ENCODE measurements at regions not wholly inside any gene's neighbourhood (a gene's known extent, or its start where the extent isn't known, plus 50 kb on each side); places are given as distances from the start of the nearest gene placed in this dataset.

DNA sequence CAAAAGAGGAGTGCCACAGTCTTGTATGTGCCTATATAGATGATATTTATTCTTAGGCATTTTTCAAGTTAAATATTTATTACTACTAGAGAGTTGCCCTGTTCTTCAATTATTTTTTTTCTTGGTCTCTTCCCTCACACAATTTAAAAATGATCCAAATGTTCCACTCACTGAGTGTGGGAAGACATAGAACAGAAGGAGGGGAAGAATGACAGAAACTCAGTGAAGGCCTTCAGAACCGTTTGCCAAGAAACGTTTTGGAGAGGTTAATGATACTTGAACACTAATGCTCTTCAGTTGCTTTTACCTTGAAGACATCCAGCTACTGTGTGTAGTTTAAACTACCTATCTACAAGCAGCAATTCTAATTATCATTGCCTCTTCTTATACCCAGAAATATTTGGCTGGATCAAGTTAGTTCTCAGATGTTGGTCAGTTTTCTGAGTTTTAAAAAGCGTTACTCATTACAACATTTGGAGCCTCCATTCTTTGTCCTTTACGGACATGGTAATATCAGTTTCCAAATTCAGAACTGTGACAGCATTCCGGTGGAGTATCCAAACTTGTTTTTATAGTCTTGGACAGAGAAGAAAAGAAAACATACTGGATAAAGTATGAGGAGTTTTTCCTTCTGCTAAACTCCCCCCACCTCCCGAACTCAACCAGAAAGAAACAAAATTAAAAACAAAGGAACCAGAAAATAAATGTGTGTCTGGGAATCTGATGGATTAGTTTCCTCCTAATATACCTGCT lies 389.7 kb downstream of the SPRY1 start:
- H3K4me2 ChIP-seq, result no peak overlapping the region
- peaks cover 11% of the 10 kb centered on the region for H3F3A ChIP-seq (replicated peaks; ENCODE audit: insufficient read depth)
- no peaks in the 10 kb centered on the region for H3K9me2 ChIP-seq
- H3K4me3 ChIP-seq (ENCODE audit: low read depth in 2 of 2, low read length in 1 of 2), result no peak overlapping the region
- H3K36me3 ChIP-seq (replicated peaks in 1 of 2; ENCODE audit: control insufficient read depth in 1 of 2, insufficient read depth in 2 of 2, low read length in 1 of 2), result no peaks in the 10 kb centered on the region
- CTCF ChIA-PET, result no interaction called here
- H3K9me3 ChIP-seq, result no peaks in the 10 kb centered on the region
- no peak for TF ChIP-seq YY1 (IDR thresholded peaks at IDR 0.05; ENCODE audit: low read depth)
- TF ChIP-seq FOSL2 (IDR thresholded peaks at IDR 0.05; ENCODE audit: borderline replicate concordance, low read depth), result no peak
- no peak for TF ChIP-seq RXRA (IDR thresholded peaks at IDR 0.05; ENCODE audit: borderline replicate concordance, low read depth)
- TF ChIP-seq, protein P1, sequence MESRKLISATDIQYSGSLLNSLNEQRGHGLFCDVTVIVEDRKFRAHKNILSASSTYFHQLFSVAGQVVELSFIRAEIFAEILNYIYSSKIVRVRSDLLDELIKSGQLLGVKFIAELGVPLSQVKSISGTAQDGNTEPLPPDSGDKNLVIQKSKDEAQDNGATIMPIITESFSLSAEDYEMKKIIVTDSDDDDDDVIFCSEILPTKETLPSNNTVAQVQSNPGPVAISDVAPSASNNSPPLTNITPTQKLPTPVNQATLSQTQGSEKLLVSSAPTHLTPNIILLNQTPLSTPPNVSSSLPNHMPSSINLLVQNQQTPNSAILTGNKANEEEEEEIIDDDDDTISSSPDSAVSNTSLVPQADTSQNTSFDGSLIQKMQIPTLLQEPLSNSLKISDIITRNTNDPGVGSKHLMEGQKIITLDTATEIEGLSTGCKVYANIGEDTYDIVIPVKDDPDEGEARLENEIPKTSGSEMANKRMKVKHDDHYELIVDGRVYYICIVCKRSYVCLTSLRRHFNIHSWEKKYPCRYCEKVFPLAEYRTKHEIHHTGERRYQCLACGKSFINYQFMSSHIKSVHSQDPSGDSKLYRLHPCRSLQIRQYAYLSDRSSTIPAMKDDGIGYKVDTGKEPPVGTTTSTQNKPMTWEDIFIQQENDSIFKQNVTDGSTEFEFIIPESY (IDR thresholded peaks at IDR 0.05; ENCODE audit: borderline replicate concordance, low read depth), result no peak
- no peak for TF ChIP-seq TEAD4 (IDR thresholded peaks at IDR 0.05; ENCODE audit: borderline replicate concordance, insufficient read depth)
- TF ChIP-seq, protein P2, sequence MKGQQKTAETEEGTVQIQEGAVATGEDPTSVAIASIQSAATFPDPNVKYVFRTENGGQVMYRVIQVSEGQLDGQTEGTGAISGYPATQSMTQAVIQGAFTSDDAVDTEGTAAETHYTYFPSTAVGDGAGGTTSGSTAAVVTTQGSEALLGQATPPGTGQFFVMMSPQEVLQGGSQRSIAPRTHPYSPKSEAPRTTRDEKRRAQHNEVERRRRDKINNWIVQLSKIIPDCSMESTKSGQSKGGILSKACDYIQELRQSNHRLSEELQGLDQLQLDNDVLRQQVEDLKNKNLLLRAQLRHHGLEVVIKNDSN (IDR thresholded peaks at IDR 0.05; ENCODE audit: borderline replicate concordance, low read depth), result no peak
- TF ChIP-seq, protein P3, sequence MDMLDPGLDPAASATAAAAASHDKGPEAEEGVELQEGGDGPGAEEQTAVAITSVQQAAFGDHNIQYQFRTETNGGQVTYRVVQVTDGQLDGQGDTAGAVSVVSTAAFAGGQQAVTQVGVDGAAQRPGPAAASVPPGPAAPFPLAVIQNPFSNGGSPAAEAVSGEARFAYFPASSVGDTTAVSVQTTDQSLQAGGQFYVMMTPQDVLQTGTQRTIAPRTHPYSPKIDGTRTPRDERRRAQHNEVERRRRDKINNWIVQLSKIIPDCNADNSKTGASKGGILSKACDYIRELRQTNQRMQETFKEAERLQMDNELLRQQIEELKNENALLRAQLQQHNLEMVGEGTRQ (IDR thresholded peaks at IDR 0.05; ENCODE audit: borderline replicate concordance, low read depth, low read length), result no peak
- TF ChIP-seq, protein P4, sequence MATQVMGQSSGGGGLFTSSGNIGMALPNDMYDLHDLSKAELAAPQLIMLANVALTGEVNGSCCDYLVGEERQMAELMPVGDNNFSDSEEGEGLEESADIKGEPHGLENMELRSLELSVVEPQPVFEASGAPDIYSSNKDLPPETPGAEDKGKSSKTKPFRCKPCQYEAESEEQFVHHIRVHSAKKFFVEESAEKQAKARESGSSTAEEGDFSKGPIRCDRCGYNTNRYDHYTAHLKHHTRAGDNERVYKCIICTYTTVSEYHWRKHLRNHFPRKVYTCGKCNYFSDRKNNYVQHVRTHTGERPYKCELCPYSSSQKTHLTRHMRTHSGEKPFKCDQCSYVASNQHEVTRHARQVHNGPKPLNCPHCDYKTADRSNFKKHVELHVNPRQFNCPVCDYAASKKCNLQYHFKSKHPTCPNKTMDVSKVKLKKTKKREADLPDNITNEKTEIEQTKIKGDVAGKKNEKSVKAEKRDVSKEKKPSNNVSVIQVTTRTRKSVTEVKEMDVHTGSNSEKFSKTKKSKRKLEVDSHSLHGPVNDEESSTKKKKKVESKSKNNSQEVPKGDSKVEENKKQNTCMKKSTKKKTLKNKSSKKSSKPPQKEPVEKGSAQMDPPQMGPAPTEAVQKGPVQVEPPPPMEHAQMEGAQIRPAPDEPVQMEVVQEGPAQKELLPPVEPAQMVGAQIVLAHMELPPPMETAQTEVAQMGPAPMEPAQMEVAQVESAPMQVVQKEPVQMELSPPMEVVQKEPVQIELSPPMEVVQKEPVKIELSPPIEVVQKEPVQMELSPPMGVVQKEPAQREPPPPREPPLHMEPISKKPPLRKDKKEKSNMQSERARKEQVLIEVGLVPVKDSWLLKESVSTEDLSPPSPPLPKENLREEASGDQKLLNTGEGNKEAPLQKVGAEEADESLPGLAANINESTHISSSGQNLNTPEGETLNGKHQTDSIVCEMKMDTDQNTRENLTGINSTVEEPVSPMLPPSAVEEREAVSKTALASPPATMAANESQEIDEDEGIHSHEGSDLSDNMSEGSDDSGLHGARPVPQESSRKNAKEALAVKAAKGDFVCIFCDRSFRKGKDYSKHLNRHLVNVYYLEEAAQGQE (IDR thresholded peaks at IDR 0.05; ENCODE audit: low read depth, low read length), result no peak
- TF ChIP-seq JUND (IDR thresholded peaks at IDR 0.05), result no peak
- no peak for TF ChIP-seq POLR2AphosphoS5 (IDR thresholded peaks at IDR 0.05; ENCODE audit: low read depth, low read length)
- no peak for TF ChIP-seq GABPA (IDR thresholded peaks at IDR 0.05; ENCODE audit: low read depth)
- no peak for TF ChIP-seq NRF1 (IDR thresholded peaks at IDR 0.05; ENCODE audit: low read depth, low read length)
- no peaks in the 10 kb centered on the region for H4K20me1 ChIP-seq (ENCODE audit: insufficient read depth)
- no peak overlapping the region for H3K9ac ChIP-seq
- no peaks in the 10 kb centered on the region for H3K79me2 ChIP-seq (ENCODE audit: insufficient read depth)
- H3K27me3 ChIP-seq (ENCODE audit: insufficient read depth), result no peaks in the 10 kb centered on the region
- no peak overlapping the region for H2AFZ ChIP-seq (ENCODE audit: low read depth)
- no peak for DNase-seq
- peaks cover 0 to 27% of the 10 kb centered on the region in 2 experiments; a peak in 2 of 4 replicates for H3K4me1 ChIP-seq (ENCODE audit: control insufficient read depth in 1 of 2, insufficient read depth in 2 of 2, low read depth in 1 of 2, low read length in 1 of 2)
- WGBS (ENCODE audit: low lambda C conversion rate), result 85% methylated on average over 6 of the region's 6 CpGs
- no peak overlapping the region for H3K27ac ChIP-seq (ENCODE audit: low read depth in 2 of 2, low read length in 1 of 2)
- POLR2A ChIA-PET, result no interaction called here

Measured in SK-N-SH (cell line).